Effector memory CD4-positive, alpha-beta T cell (primary cell): ENCODE measurements at regions not wholly inside any gene's neighbourhood (a gene's known extent, or its start where the extent isn't known, plus 50 kb on each side); places are given as distances from the start of the nearest gene placed in this dataset.

Experiments
- DNase-seq, 3 donors: peaks; one replicate each; pipeline ENCODE4 v3.0.0-alpha.2; 2020
- H3K27ac ChIP-seq: 2 replicates; pipeline ENCODE4 v1.7.0; 2013; ENCODE audit warnings: mild to moderate bottlenecking, low read length, moderate library complexity; ENCODE audit not compliant: insufficient read depth, poor library complexity, severe bottlenecking
- H3K27me3 ChIP-seq: replicated peaks from 2 replicates; pipeline ENCODE4 v1.7.0; 2013; ENCODE audit warnings: mild to moderate bottlenecking, low read length; ENCODE audit not compliant: insufficient read depth, control insufficient read depth, poor library complexity, severe bottlenecking
- H3K36me3 ChIP-seq: 2 replicates; pipeline ENCODE4 v1.7.0; 2013; ENCODE audit warnings: mild to moderate bottlenecking, low read length, moderate library complexity; ENCODE audit not compliant: control insufficient read depth, insufficient read depth
- H3K4me1 ChIP-seq: 2 replicates; pipeline ENCODE4 v1.7.0; 2013; ENCODE audit warnings: low read length, mild to moderate bottlenecking; ENCODE audit not compliant: control insufficient read depth, insufficient read depth, poor library complexity, severe bottlenecking
- H3K4me3 ChIP-seq: 2 replicates; pipeline ENCODE4 v1.7.0; 2013; ENCODE audit warnings: low read length, low read depth, mild to moderate bottlenecking; ENCODE audit not compliant: insufficient read depth, poor library complexity, severe bottlenecking
- H3K9me3 ChIP-seq: 2 replicates; pipeline ENCODE4 v1.7.0; 2013; ENCODE audit warnings: mild to moderate bottlenecking, low read length, moderate library complexity; ENCODE audit not compliant: control insufficient read depth

GRCh38 chr2:180657054-180657453 lies 323.4 kb upstream of the UBE2E3 start:
- H3K27ac ChIP-seq, result no peak overlapping the region

GRCh38 chr2:180656455-180656847 lies 324.0 kb upstream of the UBE2E3 start:
- H3K4me1 ChIP-seq, result no peaks in the 10 kb centered on the region
- H3K9me3 ChIP-seq, result no peaks in the 10 kb centered on the region
- H3K27ac ChIP-seq, result no peak overlapping the region
- H3K27me3 ChIP-seq, result no peaks in the 10 kb centered on the region
- H3K36me3 ChIP-seq, result no peaks in the 10 kb centered on the region
- DNase-seq, result no peak
- H3K4me3 ChIP-seq, result no peak overlapping the region

More at GRCh38 chr2:180657054-180657453, 323.4 kb upstream of the UBE2E3 start:
- DNase-seq, result no peak
- H3K27me3 ChIP-seq, result no peaks in the 10 kb centered on the region
- H3K4me1 ChIP-seq, result no peaks in the 10 kb centered on the region
- H3K9me3 ChIP-seq, result no peaks in the 10 kb centered on the region
- no peaks in the 10 kb centered on the region for H3K36me3 ChIP-seq
- H3K4me3 ChIP-seq, result no peak overlapping the region

- Histone ChIP-seq H3K27me3 (no peaks in the 10 kb centered on the region), H3K9me3 (no peaks in the 10 kb centered on the region), H3K4me1 (no peaks in the 10 kb centered on the region), H3K36me3 (no peaks in the 10 kb centered on the region), H3K27ac (no peak overlapping the region), H3K4me3 (no peak overlapping the region)
- no peak for DNase-seq
These were observed 324.5 kb upstream of the UBE2E3 start for GRCh38 chr2:180655842-180656454.

- H3K4me3 ChIP-seq, result no peak overlapping the region
- no peaks in the 10 kb centered on the region for H3K9me3 ChIP-seq
- no peaks in the 10 kb centered on the region for H3K27me3 ChIP-seq
- H3K4me1 ChIP-seq, result no peaks in the 10 kb centered on the region
- H3K27ac ChIP-seq, result no peak overlapping the region
- H3K36me3 ChIP-seq, result no peaks in the 10 kb centered on the region
- DNase-seq, result no peak
These were observed 325.0 kb upstream of the UBE2E3 start for GRCh38 chr2:180655393-180655792.

- H3K4me3 ChIP-seq, result no peak overlapping the region
- H3K36me3 ChIP-seq, result no peaks in the 10 kb centered on the region
- no peak overlapping the region for H3K27ac ChIP-seq
- DNase-seq, result no peak
- no peaks in the 10 kb centered on the region for H3K27me3 ChIP-seq
- no peaks in the 10 kb centered on the region for H3K9me3 ChIP-seq
- no peaks in the 10 kb centered on the region for H3K4me1 ChIP-seq
These were observed 326.9 kb upstream of the UBE2E3 start for GRCh38 chr2:180653481-180653880.

GRCh38 chr2:180652794-180653193 lies 327.6 kb upstream of the UBE2E3 start:
- DNase-seq, result no peak
- Histone ChIP-seq H3K4me3 (no peak overlapping the region), H3K4me1 (no peaks in the 10 kb centered on the region), H3K27me3 (no peaks in the 10 kb centered on the region), H3K36me3 (no peaks in the 10 kb centered on the region), H3K27ac (no peak overlapping the region), H3K9me3 (no peaks in the 10 kb centered on the region)

- H3K27me3 ChIP-seq, result no peaks in the 10 kb centered on the region
- DNase-seq, result no peak
- H3K4me1 ChIP-seq, result no peaks in the 10 kb centered on the region
- no peaks in the 10 kb centered on the region for H3K9me3 ChIP-seq
- no peak overlapping the region for H3K4me3 ChIP-seq
- no peaks in the 10 kb centered on the region for H3K36me3 ChIP-seq
- H3K27ac ChIP-seq, result no peak overlapping the region
These were observed 328.8 kb upstream of the UBE2E3 start for GRCh38 chr2:180651596-180651995.

GRCh38 chr2:180647621-180648020 lies 332.8 kb upstream of the UBE2E3 start:
- no peaks in the 10 kb centered on the region for H3K27me3 ChIP-seq
- no peaks in the 10 kb centered on the region for H3K9me3 ChIP-seq
- DNase-seq, result no peak
- no peaks in the 10 kb centered on the region for H3K36me3 ChIP-seq
- H3K27ac ChIP-seq, result no peak overlapping the region
- H3K4me1 ChIP-seq, result no peaks in the 10 kb centered on the region
- no peak overlapping the region for H3K4me3 ChIP-seq

GRCh38 chr2:180647221-180647620 lies 333.2 kb upstream of the UBE2E3 start:
- Histone ChIP-seq H3K27ac (no peak overlapping the region), H3K4me1 (no peaks in the 10 kb centered on the region), H3K9me3 (no peaks in the 10 kb centered on the region), H3K27me3 (no peaks in the 10 kb centered on the region), H3K36me3 (no peaks in the 10 kb centered on the region), H3K4me3 (no peak overlapping the region)
- no peak for DNase-seq

- H3K9me3 ChIP-seq, result no peaks in the 10 kb centered on the region
- H3K4me1 ChIP-seq, result no peaks in the 10 kb centered on the region
- no peak overlapping the region for H3K4me3 ChIP-seq
- no peak for DNase-seq
- no peak overlapping the region for H3K27ac ChIP-seq
- H3K36me3 ChIP-seq, result no peaks in the 10 kb centered on the region
- no peaks in the 10 kb centered on the region for H3K27me3 ChIP-seq
These were observed 333.6 kb upstream of the UBE2E3 start for GRCh38 chr2:180646756-180647155.
